ENCODE measurements at regions not wholly inside any gene's neighbourhood (a gene's known extent, or its start where the extent isn't known, plus 50 kb on each side); places are given as distances from the start of the nearest gene placed in this dataset.
"Not testable (repeated sequence)": the region's sequence is repeated elsewhere in the genome, so short reads cannot be mapped to it uniquely, and the experiment has no call there.

- H3K4me3 ChIP-seq (ENCODE audit: low read length): no peak overlapping the region
- no peak overlapping the region for H3K27ac ChIP-seq (ENCODE audit: low read depth, low read length)
- H2BK15ac ChIP-seq (replicated peaks; ENCODE audit: low read depth): no peak overlapping the region
- H3K56ac ChIP-seq (ENCODE audit: low read length): no peak overlapping the region
- no peak overlapping the region for H4K5ac ChIP-seq (ENCODE audit: low read length)
- H3K9ac ChIP-seq (ENCODE audit: low read length): no peak overlapping the region
- H3K79me2 ChIP-seq (ENCODE audit: control insufficient read depth, insufficient read depth, low read length): no peaks in the 10 kb centered on the region
- no peaks in the 10 kb centered on the region for H3K4me1 ChIP-seq (ENCODE audit: control insufficient read depth, low read depth, low read length)
- no peak overlapping the region for H3K4me2 ChIP-seq (ENCODE audit: low read length)
- no peak overlapping the region for H3K23ac ChIP-seq (ENCODE audit: low read length)
- H2BK120ac ChIP-seq (ENCODE audit: low read depth, low read length): no peak overlapping the region
- no CpG with 5 or more reads among the region's 2 CpGs for WGBS (ENCODE audit: extremely low coverage, insufficient coverage, low lambda C conversion rate)
- H2BK5ac ChIP-seq (ENCODE audit: low read length): no peak overlapping the region
- DNase-seq: no peak
- H3K18ac ChIP-seq (ENCODE audit: low read length): no peak overlapping the region
- H3K36me3 ChIP-seq (ENCODE audit: control insufficient read depth, insufficient read depth, low read length): no peaks in the 10 kb centered on the region
- H3K4ac ChIP-seq (ENCODE audit: low read depth, low read length): no peak overlapping the region
- no peak overlapping the region for H2AK5ac ChIP-seq (ENCODE audit: low read length)
- H4K8ac ChIP-seq (ENCODE audit: low read depth, low read length): no peak overlapping the region
- no peaks in the 10 kb centered on the region for H3K79me1 ChIP-seq (ENCODE audit: low read length)
- no peaks in the 10 kb centered on the region for H3K27me3 ChIP-seq (ENCODE audit: insufficient read depth, low read length, poor library complexity)
Measured at GRCh38 chr11:112705148-112705547, 256.1 kb upstream of the NCAM1 start.

GRCh38 chr11:112706863-112707262, 254.4 kb upstream of the NCAM1 start:
- no peak overlapping the region for H3K23ac ChIP-seq (ENCODE audit: low read length)
- no peak overlapping the region for H2AK5ac ChIP-seq (ENCODE audit: low read length)
- no peak overlapping the region for H3K4ac ChIP-seq (ENCODE audit: low read depth, low read length)
- H3K27me3 ChIP-seq (ENCODE audit: insufficient read depth, low read length, poor library complexity): no peaks in the 10 kb centered on the region
- DNase-seq: no peak
- no peaks in the 10 kb centered on the region for H3K36me3 ChIP-seq (ENCODE audit: control insufficient read depth, insufficient read depth, low read length)
- H4K5ac ChIP-seq (ENCODE audit: low read length): no peak overlapping the region
- no peak overlapping the region for H3K4me2 ChIP-seq (ENCODE audit: low read length)
- H2BK120ac ChIP-seq (ENCODE audit: low read depth, low read length): no peak overlapping the region
- H4K8ac ChIP-seq (ENCODE audit: low read depth, low read length): no peak overlapping the region
- no peaks in the 10 kb centered on the region for H3K79me2 ChIP-seq (ENCODE audit: control insufficient read depth, insufficient read depth, low read length)
- H3K9ac ChIP-seq (ENCODE audit: low read length): no peak overlapping the region
- H3K79me1 ChIP-seq (ENCODE audit: low read length): no peaks in the 10 kb centered on the region
- no peak overlapping the region for H3K18ac ChIP-seq (ENCODE audit: low read length)
- H3K4me3 ChIP-seq (ENCODE audit: low read length): no peak overlapping the region
- no peak overlapping the region for H2BK15ac ChIP-seq (replicated peaks; ENCODE audit: low read depth)
- no CpG with 5 or more reads among the region's 1 CpG for WGBS (ENCODE audit: extremely low coverage, insufficient coverage, low lambda C conversion rate)
- no peak overlapping the region for H3K56ac ChIP-seq (ENCODE audit: low read length)
- H3K27ac ChIP-seq (ENCODE audit: low read depth, low read length): no peak overlapping the region
- no peak overlapping the region for H2BK5ac ChIP-seq (ENCODE audit: low read length)
- no peaks in the 10 kb centered on the region for H3K4me1 ChIP-seq (ENCODE audit: control insufficient read depth, low read depth, low read length)

- not testable (repeated sequence) for H3K36me3 ChIP-seq (ENCODE audit: control insufficient read depth, insufficient read depth, low read length); H4K5ac ChIP-seq (ENCODE audit: low read length); H3K79me1 ChIP-seq (ENCODE audit: low read length); DNase-seq; H3K9ac ChIP-seq (ENCODE audit: low read length); H2BK15ac ChIP-seq (replicated peaks; ENCODE audit: low read depth); H2AK5ac ChIP-seq (ENCODE audit: low read length); H3K4me2 ChIP-seq (ENCODE audit: low read length); H4K8ac ChIP-seq (ENCODE audit: low read depth, low read length); H3K4me3 ChIP-seq (ENCODE audit: low read length); H2BK5ac ChIP-seq (ENCODE audit: low read length); H2BK120ac ChIP-seq (ENCODE audit: low read depth, low read length); H3K56ac ChIP-seq (ENCODE audit: low read length); H3K18ac ChIP-seq (ENCODE audit: low read length); H3K79me2 ChIP-seq (ENCODE audit: control insufficient read depth, insufficient read depth, low read length); H3K27me3 ChIP-seq (ENCODE audit: insufficient read depth, low read length, poor library complexity); H3K4ac ChIP-seq (ENCODE audit: low read depth, low read length); H3K23ac ChIP-seq (ENCODE audit: low read length); H3K27ac ChIP-seq (ENCODE audit: low read depth, low read length); H3K4me1 ChIP-seq (ENCODE audit: control insufficient read depth, low read depth, low read length)
- WGBS (ENCODE audit: extremely low coverage, insufficient coverage, low lambda C conversion rate): no CpG with 5 or more reads among the region's 4 CpGs
Measured at GRCh38 chr11:112714340-112714739, 246.9 kb upstream of the NCAM1 start.

GRCh38 chr11:112715056-112715455, 246.2 kb upstream of the NCAM1 start:
- WGBS (ENCODE audit: extremely low coverage, insufficient coverage, low lambda C conversion rate): no CpG with 5 or more reads among the region's 2 CpGs
- no peak overlapping the region for H3K18ac ChIP-seq (ENCODE audit: low read length)
- no peak overlapping the region for H3K4me2 ChIP-seq (ENCODE audit: low read length)
- no peak overlapping the region for H3K4me3 ChIP-seq (ENCODE audit: low read length)
- no peak overlapping the region for H2BK120ac ChIP-seq (ENCODE audit: low read depth, low read length)
- no peaks in the 10 kb centered on the region for H3K4me1 ChIP-seq (ENCODE audit: control insufficient read depth, low read depth, low read length)
- no peak overlapping the region for H4K5ac ChIP-seq (ENCODE audit: low read length)
- H3K36me3 ChIP-seq (ENCODE audit: control insufficient read depth, insufficient read depth, low read length): no peaks in the 10 kb centered on the region
- H3K79me2 ChIP-seq (ENCODE audit: control insufficient read depth, insufficient read depth, low read length): no peaks in the 10 kb centered on the region
- H3K79me1 ChIP-seq (ENCODE audit: low read length): no peaks in the 10 kb centered on the region
- H2BK15ac ChIP-seq (replicated peaks; ENCODE audit: low read depth): no peak overlapping the region
- no peak overlapping the region for H3K4ac ChIP-seq (ENCODE audit: low read depth, low read length)
- H3K27me3 ChIP-seq (ENCODE audit: insufficient read depth, low read length, poor library complexity): no peaks in the 10 kb centered on the region
- H3K27ac ChIP-seq (ENCODE audit: low read depth, low read length): no peak overlapping the region
- no peak overlapping the region for H3K23ac ChIP-seq (ENCODE audit: low read length)
- H2AK5ac ChIP-seq (ENCODE audit: low read length): no peak overlapping the region
- no peak overlapping the region for H2BK5ac ChIP-seq (ENCODE audit: low read length)
- DNase-seq: no peak
- no peak overlapping the region for H4K8ac ChIP-seq (ENCODE audit: low read depth, low read length)
- no peak overlapping the region for H3K9ac ChIP-seq (ENCODE audit: low read length)
- no peak overlapping the region for H3K56ac ChIP-seq (ENCODE audit: low read length)

- Histone ChIP-seq H3K4me2 (ENCODE audit: low read length) (no peak overlapping the region), H3K23ac (ENCODE audit: low read length) (no peak overlapping the region), H3K79me1 (ENCODE audit: low read length) (no peaks in the 10 kb centered on the region), H3K4ac (ENCODE audit: low read depth, low read length) (no peak overlapping the region), H2AK5ac (ENCODE audit: low read length) (no peak overlapping the region), H3K27ac (ENCODE audit: low read depth, low read length) (no peak overlapping the region), H3K36me3 (ENCODE audit: control insufficient read depth, insufficient read depth, low read length) (no peaks in the 10 kb centered on the region), H2BK120ac (ENCODE audit: low read depth, low read length) (no peak overlapping the region), H3K4me1 (ENCODE audit: control insufficient read depth, low read depth, low read length) (no peaks in the 10 kb centered on the region), H4K8ac (ENCODE audit: low read depth, low read length) (no peak overlapping the region), H4K5ac (ENCODE audit: low read length) (no peak overlapping the region), H3K56ac (ENCODE audit: low read length) (no peak overlapping the region), H2BK15ac (replicated peaks; ENCODE audit: low read depth) (no peak overlapping the region), H3K18ac (ENCODE audit: low read length) (no peak overlapping the region), H3K27me3 (ENCODE audit: insufficient read depth, low read length, poor library complexity) (no peaks in the 10 kb centered on the region), H3K79me2 (ENCODE audit: control insufficient read depth, insufficient read depth, low read length) (no peaks in the 10 kb centered on the region), H3K4me3 (ENCODE audit: low read length) (no peak overlapping the region), H2BK5ac (ENCODE audit: low read length) (no peak overlapping the region), H3K9ac (ENCODE audit: low read length) (no peak overlapping the region)
- WGBS (ENCODE audit: extremely low coverage, insufficient coverage, low lambda C conversion rate): no CpG with 5 or more reads among the region's 1 CpG
- DNase-seq: no peak
Measured at GRCh38 chr11:112718483-112718882, 242.7 kb upstream of the NCAM1 start.

GRCh38 chr11:112719736-112720525, 241.3 kb upstream of the NCAM1 start:
- Histone ChIP-seq H3K4me1 (ENCODE audit: control insufficient read depth, low read depth, low read length) (no peaks in the 10 kb centered on the region), H3K4ac (ENCODE audit: low read depth, low read length) (no peak overlapping the region), H2BK15ac (replicated peaks; ENCODE audit: low read depth) (no peak overlapping the region), H3K27ac (ENCODE audit: low read depth, low read length) (no peak overlapping the region), H3K79me2 (ENCODE audit: control insufficient read depth, insufficient read depth, low read length) (no peaks in the 10 kb centered on the region), H2BK5ac (ENCODE audit: low read length) (no peak overlapping the region), H3K79me1 (ENCODE audit: low read length) (no peaks in the 10 kb centered on the region), H3K36me3 (ENCODE audit: control insufficient read depth, insufficient read depth, low read length) (no peaks in the 10 kb centered on the region), H2BK120ac (ENCODE audit: low read depth, low read length) (no peak overlapping the region), H3K27me3 (ENCODE audit: insufficient read depth, low read length, poor library complexity) (no peaks in the 10 kb centered on the region), H2AK5ac (ENCODE audit: low read length) (no peak overlapping the region), H3K4me3 (ENCODE audit: low read length) (no peak overlapping the region), H3K23ac (ENCODE audit: low read length) (no peak overlapping the region), H3K4me2 (ENCODE audit: low read length) (no peak overlapping the region), H3K18ac (ENCODE audit: low read length) (no peak overlapping the region), H3K9ac (ENCODE audit: low read length) (no peak overlapping the region), H4K5ac (ENCODE audit: low read length) (no peak overlapping the region), H4K8ac (ENCODE audit: low read depth, low read length) (no peak overlapping the region), H3K56ac (ENCODE audit: low read length) (no peak overlapping the region)
- no peak for DNase-seq
- WGBS (ENCODE audit: extremely low coverage, insufficient coverage, low lambda C conversion rate): no CpG with 5 or more reads among the region's 11 CpGs

Measured in mesendoderm (in vitro differentiated cells).